Uterus (tissue), 3 donors: ENCODE measurements at regions not wholly inside any gene's neighbourhood (a gene's known extent, or its start where the extent isn't known, plus 50 kb on each side); places are given as distances from the start of the nearest gene placed in this dataset.

Source experiments
- DNase-seq, 2 donors: peaks; one replicate each; pipeline ENCODE4 v3.0.0-alpha.2; 2019 to 2020
- H3K27ac ChIP-seq, 2 donors: fragments of 200-600 bp; sonication (generic); 1 replicate in 1 of 2; 2 replicates in 1 of 2; pipeline ENCODE4 v1.5.1; 2016 to 2018
- H3K27me3 ChIP-seq, 2 donors: fragments of 200-600 bp; sonication (generic); one replicate each; pipeline ENCODE4 v1.5.1; 2018 to 2019; ENCODE audit warnings: control low read depth in 1 of 2
- H3K36me3 ChIP-seq, 2 donors: fragments of 200-600 bp; sonication (generic); one replicate each; pipeline ENCODE4 v1.5.1; 2019; ENCODE audit warnings: control low read depth in 1 of 2
- H3K4me1 ChIP-seq, 2 donors: fragments of 200-600 bp; sonication (generic); one replicate each; pipeline ENCODE4 v1.5.1; 2018 to 2019; ENCODE audit warnings: control low read depth in 1 of 2
- H3K4me3 ChIP-seq, 2 donors: fragments of 200-600 bp; sonication (generic); 1 replicate in 1 of 2; 2 replicates in 1 of 2; pipeline ENCODE4 v1.5.1; 2018 to 2019; ENCODE audit warnings: mild to moderate bottlenecking in 1 of 2
- H3K9me3 ChIP-seq, 2 donors: fragments of 200-600 bp; sonication (generic); one replicate each; pipeline ENCODE4 v1.5.1; 2019; ENCODE audit warnings: control low read depth in 1 of 2
- CTCF ChIP-seq, 4 experiments: fragments of 200-600 bp in 2 of 4; fragments of 450-650 bp in 2 of 4; sonication (generic) in 2 of 4; IDR thresholded peaks; one replicate each; pipeline ENCODE4 v1.5.1; 2016 to 2019; ENCODE audit warnings: antibody characterized with exemption in 4 of 4, mild to moderate bottlenecking in 2 of 4, moderate library complexity in 1 of 4
- POLR2A ChIP-seq, 2 donors: fragments of 450-650 bp; IDR thresholded peaks; one replicate each; pipeline ENCODE4 v1.6.1; 2016; ENCODE audit warnings: antibody characterized with exemption in 2 of 2, mild to moderate bottlenecking in 1 of 2, moderate library complexity in 1 of 2
- intact Hi-C: fragments of 100-400 bp; cut with DNase I; formaldehyde crosslinking; loops from one replicate; pipeline ENCODE4 v1.15.1; 2023; ENCODE audit warnings: low total_unique reads
- donor health status: DM: yes; HTN: yes; CAD: no.

- Histone ChIP-seq H3K4me3 (no peak overlapping the region), H3K9me3 (no peaks in the 10 kb centered on the region), H3K27ac (no peak overlapping the region), H3K27me3 (no peaks in the 10 kb centered on the region), H3K4me1 (no peaks in the 10 kb centered on the region), H3K36me3 (no peaks in the 10 kb centered on the region)
- DNase-seq: no peak
- intact Hi-C loops: no loop called here
- TF ChIP-seq POLR2A (IDR thresholded peaks at IDR 0.05) (no peak), CTCF (IDR thresholded peaks at IDR 0.05) (no peak)
Observed at GRCh38 chr5:164357395-164358033, 852.1 kb downstream of the MAT2B start.

- no peaks in the 10 kb centered on the region for H3K27me3 ChIP-seq
- intact Hi-C loops: no loop called here
- H3K36me3 ChIP-seq: no peaks in the 10 kb centered on the region
- no peaks in the 10 kb centered on the region for H3K4me1 ChIP-seq
- no peak for DNase-seq
- no peak overlapping the region for H3K4me3 ChIP-seq
- TF ChIP-seq CTCF (IDR thresholded peaks at IDR 0.05) (no peak), POLR2A (IDR thresholded peaks at IDR 0.05) (no peak)
- H3K9me3 ChIP-seq: no peaks in the 10 kb centered on the region
- no peak overlapping the region for H3K27ac ChIP-seq
Observed at GRCh38 chr5:164358531-164359259, 853.3 kb downstream of the MAT2B start.

DNA sequence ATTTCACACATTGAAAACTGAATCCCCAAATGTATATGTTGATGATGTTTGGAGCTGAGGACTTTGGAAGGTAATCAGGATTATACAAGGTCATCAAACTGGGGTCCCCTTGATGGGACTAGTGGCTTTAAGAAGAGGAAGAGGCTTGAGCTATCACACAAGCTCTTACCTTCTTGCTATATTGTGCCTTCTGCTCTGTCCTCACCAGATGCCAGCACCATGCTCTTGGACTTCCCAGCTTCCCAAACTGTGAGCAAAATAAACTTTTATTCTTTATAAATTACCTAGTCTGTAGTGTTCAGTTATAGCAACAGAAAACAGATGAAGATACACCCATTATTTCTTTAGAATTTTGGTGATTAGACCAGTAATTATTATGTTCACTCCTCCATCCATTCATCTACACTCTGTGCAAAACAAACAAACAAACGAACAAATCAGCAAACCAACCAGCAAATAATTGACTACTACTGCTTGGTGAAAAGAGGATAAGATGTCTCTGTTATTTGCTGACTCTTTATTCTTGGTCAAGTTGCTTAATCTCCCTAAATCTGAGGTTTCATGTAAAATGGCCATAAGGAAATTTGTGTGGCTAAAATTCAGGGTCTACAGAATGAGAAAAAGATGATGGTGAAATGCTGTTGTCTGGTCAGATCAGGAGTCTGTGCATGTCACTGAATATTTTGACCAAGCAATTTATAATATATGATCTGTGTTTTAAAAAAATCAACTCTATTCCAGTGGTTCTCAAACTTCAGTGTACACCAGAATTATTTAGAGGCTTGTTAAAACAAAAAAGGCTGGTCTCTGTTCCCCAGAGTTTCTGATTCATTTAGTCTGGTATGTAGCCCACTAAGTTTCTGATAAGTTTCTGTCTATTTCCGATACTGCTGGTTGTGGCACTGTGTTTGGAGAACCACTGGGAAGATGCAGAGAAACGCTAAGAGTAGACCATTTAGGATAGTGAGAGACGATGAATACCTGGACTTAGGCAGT lies 854.1 kb downstream of the MAT2B start:
- no peak overlapping the region for H3K27ac ChIP-seq
- TF ChIP-seq POLR2A (IDR thresholded peaks at IDR 0.05) (no peak), CTCF (IDR thresholded peaks at IDR 0.05) (no peak)
- no peaks in the 10 kb centered on the region for H3K27me3 ChIP-seq
- no peaks in the 10 kb centered on the region for H3K36me3 ChIP-seq
- no peaks in the 10 kb centered on the region for H3K4me1 ChIP-seq
- H3K4me3 ChIP-seq: no peak overlapping the region
- no peaks in the 10 kb centered on the region for H3K9me3 ChIP-seq
- no peak for DNase-seq
- intact Hi-C loops: no loop called here

- Histone ChIP-seq H3K9me3 (no peaks in the 10 kb centered on the region), H3K27ac (no peak overlapping the region), H3K36me3 (no peaks in the 10 kb centered on the region), H3K4me1 (no peaks in the 10 kb centered on the region), H3K27me3 (no peaks in the 10 kb centered on the region), H3K4me3 (no peak overlapping the region)
- TF ChIP-seq CTCF (IDR thresholded peaks at IDR 0.05): no peak
- TF ChIP-seq POLR2A (IDR thresholded peaks at IDR 0.05): no peak
- no peak for DNase-seq
- intact Hi-C loops: no loop called here
Observed at GRCh38 chr5:164360589-164360988, 855.2 kb downstream of the MAT2B start.
